ENCODE measurements at regions not wholly inside any gene's neighbourhood (a gene's known extent, or its start where the extent isn't known, plus 50 kb on each side); places are given as distances from the start of the nearest gene placed in this dataset.

DNA sequence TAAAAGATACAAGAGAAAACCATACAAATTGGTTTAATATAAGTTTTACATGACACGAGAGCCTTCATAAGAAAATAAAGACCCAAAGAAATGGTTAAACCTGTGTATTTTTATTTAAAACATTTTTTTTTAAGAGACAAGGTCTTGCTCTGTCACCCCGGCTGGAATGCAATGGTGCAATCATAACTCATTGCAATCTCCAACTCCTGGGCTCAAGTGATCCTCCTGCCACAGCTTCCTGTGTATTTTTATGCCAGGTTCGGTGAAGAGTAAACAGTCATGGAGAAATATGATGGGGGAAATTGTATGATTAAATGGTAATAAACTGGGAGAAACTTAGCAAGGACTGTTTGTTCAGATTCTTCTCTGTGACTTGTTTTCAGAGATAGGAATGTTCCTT lies 441.0 kb downstream of the TUSC7 start:
- TF ChIP-seq, protein P1, sequence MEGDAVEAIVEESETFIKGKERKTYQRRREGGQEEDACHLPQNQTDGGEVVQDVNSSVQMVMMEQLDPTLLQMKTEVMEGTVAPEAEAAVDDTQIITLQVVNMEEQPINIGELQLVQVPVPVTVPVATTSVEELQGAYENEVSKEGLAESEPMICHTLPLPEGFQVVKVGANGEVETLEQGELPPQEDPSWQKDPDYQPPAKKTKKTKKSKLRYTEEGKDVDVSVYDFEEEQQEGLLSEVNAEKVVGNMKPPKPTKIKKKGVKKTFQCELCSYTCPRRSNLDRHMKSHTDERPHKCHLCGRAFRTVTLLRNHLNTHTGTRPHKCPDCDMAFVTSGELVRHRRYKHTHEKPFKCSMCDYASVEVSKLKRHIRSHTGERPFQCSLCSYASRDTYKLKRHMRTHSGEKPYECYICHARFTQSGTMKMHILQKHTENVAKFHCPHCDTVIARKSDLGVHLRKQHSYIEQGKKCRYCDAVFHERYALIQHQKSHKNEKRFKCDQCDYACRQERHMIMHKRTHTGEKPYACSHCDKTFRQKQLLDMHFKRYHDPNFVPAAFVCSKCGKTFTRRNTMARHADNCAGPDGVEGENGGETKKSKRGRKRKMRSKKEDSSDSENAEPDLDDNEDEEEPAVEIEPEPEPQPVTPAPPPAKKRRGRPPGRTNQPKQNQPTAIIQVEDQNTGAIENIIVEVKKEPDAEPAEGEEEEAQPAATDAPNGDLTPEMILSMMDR (IDR thresholded peaks at IDR 0.05; ENCODE audit: extremely low read depth, missing control alignments), result no peak
- no peak for DNase-seq (ENCODE audit: low spot score)

DNA sequence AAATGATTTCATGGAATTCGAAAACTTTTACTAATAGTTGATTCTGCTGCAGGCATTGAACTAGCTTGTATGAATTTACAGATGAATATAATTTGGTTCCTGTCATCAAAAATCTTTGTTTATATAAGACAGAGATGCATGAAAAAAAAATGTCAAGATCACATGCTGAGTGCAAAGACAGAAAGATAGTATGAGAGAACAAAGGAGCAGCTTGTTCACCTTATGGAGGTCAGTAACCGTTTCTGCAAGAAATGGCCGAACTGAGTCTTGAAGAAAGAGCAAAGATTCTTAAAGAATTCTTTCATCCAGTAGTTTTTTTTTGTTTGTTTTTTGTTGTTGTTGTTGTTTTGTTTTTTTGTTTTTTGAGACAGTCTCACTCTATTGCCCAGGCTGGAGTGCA lies 450.6 kb downstream of the TUSC7 start:
- no peak for DNase-seq (ENCODE audit: low spot score)
- TF ChIP-seq, protein P1 (IDR thresholded peaks at IDR 0.05; ENCODE audit: extremely low read depth, missing control alignments), result no peak

- no peak for DNase-seq (ENCODE audit: low spot score)
- TF ChIP-seq, protein P1 (IDR thresholded peaks at IDR 0.05; ENCODE audit: extremely low read depth, missing control alignments), result no peak
Measured at GRCh38 chr3:117161816-117162215, 452.2 kb downstream of the TUSC7 start.

GRCh38 chr3:117165176-117165575 lies 455.6 kb downstream of the TUSC7 start:
- no peak for DNase-seq (ENCODE audit: low spot score)
- TF ChIP-seq, protein P1 (IDR thresholded peaks at IDR 0.05; ENCODE audit: extremely low read depth, missing control alignments), result no peak

DNA sequence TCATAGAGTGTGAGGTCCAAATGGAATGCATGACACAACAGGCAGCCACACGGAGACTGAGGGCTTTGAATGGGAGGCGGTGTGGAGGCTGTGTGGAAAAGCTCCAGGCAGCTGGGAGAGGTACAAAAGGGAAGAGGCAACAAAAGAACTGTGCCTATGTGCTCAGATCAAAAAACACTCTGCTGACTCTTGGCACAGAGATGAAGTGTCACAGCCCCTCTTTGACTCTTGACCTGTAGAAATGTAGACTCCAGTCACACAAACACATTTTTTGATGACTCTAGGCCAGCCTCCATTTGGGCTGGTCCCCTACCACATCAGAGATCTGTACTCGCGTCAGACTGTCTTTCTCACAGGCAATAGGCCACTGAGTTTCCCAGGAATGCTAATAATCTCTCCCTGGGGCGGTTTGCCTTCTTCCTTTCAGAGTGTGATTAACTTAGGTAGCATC lies 456.0 kb downstream of the TUSC7 start:
- TF ChIP-seq, protein P1 (IDR thresholded peaks at IDR 0.05; ENCODE audit: extremely low read depth, missing control alignments), result no peak
- no peak for DNase-seq (ENCODE audit: low spot score)

- TF ChIP-seq, protein P1 (IDR thresholded peaks at IDR 0.05; ENCODE audit: extremely low read depth, missing control alignments), result no peak
- no peak for DNase-seq (ENCODE audit: low spot score)
Measured at GRCh38 chr3:117168896-117169295, 459.3 kb downstream of the TUSC7 start.

DNA sequence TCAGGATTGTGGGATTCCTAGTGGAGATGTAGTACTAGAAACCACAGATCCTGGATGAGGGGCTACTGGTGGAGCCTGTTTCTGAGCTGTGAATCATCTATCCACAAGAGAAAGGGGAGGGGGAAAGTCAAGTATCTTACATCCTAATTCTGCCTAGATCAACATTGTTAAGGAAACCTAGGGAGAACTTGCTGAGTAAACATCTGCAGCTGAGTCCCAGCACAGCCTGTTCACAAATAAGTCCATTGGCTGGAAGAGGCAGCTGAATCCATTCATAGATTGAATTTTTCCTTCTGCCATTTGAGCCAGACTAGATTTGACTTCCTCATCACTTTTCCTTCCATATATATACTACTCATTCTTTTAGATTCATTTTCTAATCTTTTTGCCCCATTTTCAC lies 460.5 kb downstream of the TUSC7 start:
- TF ChIP-seq, protein P1 (IDR thresholded peaks at IDR 0.05; ENCODE audit: extremely low read depth, missing control alignments), result no peak
- no peak for DNase-seq (ENCODE audit: low spot score)

All from GM20000 (cell line).